ENCODE measurements at regions not wholly inside any gene's neighbourhood (a gene's known extent, or its start where the extent isn't known, plus 50 kb on each side); places are given as distances from the start of the nearest gene placed in this dataset.

- H3K27ac ChIP-seq = no peak overlapping the region
- TF ChIP-seq CTCF (conservative IDR thresholded peaks at IDR 0.05) = no peak
These were observed 175.0 kb downstream of the OPA1 start for GRCh38 chr3:193768070-193768394.

- no peak for TF ChIP-seq CTCF (conservative IDR thresholded peaks at IDR 0.05)
- H3K27ac ChIP-seq = no peak overlapping the region
These were observed 176.4 kb downstream of the OPA1 start for GRCh38 chr3:193769437-193769836.

GRCh38 chr3:193771011-193771652 lies 178.1 kb downstream of the OPA1 start:
- no peak for TF ChIP-seq CTCF (conservative IDR thresholded peaks at IDR 0.05)
- H3K27ac ChIP-seq = no peak overlapping the region

- TF ChIP-seq CTCF (conservative IDR thresholded peaks at IDR 0.05) = no peak
- no peak overlapping the region for H3K27ac ChIP-seq
These were observed 178.8 kb downstream of the OPA1 start for GRCh38 chr3:193771653-193772421.

- no peak overlapping the region for H3K27ac ChIP-seq
These were observed 179.4 kb downstream of the OPA1 start for GRCh38 chr3:193772422-193772763.

GRCh38 chr3:193773266-193774220 lies 180.5 kb downstream of the OPA1 start:
- no peak overlapping the region for H3K27ac ChIP-seq
- no peak for TF ChIP-seq CTCF (conservative IDR thresholded peaks at IDR 0.05)

More at GRCh38 chr3:193772422-193772763, 179.4 kb downstream of the OPA1 start:
- TF ChIP-seq CTCF (conservative IDR thresholded peaks at IDR 0.05) = no peak

Measured in VCaP (cell line).